Mesothelial cell of epicardium (in vitro differentiated cells): ENCODE measurements at regions not wholly inside any gene's neighbourhood (a gene's known extent, or its start where the extent isn't known, plus 50 kb on each side); places are given as distances from the start of the nearest gene placed in this dataset.
A peak's percentile ranks its signal among the peaks of the same experiment; 100 is the strongest.

ENCODE experiments used
- DNase-seq, 2 experiments: peaks; one replicate each; pipeline ENCODE4 v3.0.0; 2021; ENCODE audit warnings: low spot score in 2 of 2; ENCODE audit not compliant: unreplicated experiment in 2 of 2
- H3K27ac Mint-ChIP-seq: 2 replicates; pipeline ENCODE4 v1.8.0; 2021; ENCODE audit warnings: mixed read lengths
- H3K27me3 Mint-ChIP-seq: 2 replicates; pipeline ENCODE4 v1.8.0; 2021; ENCODE audit warnings: low read depth, mixed read lengths
- H3K36me3 Mint-ChIP-seq: 2 replicates; pipeline ENCODE4 v1.8.0; 2021; ENCODE audit warnings: mixed read lengths
- H3K4me1 Mint-ChIP-seq: 2 replicates; pipeline ENCODE4 v1.8.0; 2021; ENCODE audit warnings: mixed read lengths
- H3K4me3 Mint-ChIP-seq: 2 replicates; pipeline ENCODE4 v1.8.0; 2021; ENCODE audit warnings: mild to moderate bottlenecking, moderate library complexity, mixed read lengths
- H3K9me3 Mint-ChIP-seq: 2 replicates; pipeline ENCODE4 v1.8.0; 2021; ENCODE audit warnings: mixed read lengths
- TF ChIP-seq, protein P1 (sequence below): fragments of 200-600 bp; sonication (generic); IDR thresholded peaks from one replicate; pipeline ENCODE4 v1.5.0; 2021; ENCODE audit warnings: antibody characterized with exemption; ENCODE audit not compliant: unreplicated experiment

DNA sequence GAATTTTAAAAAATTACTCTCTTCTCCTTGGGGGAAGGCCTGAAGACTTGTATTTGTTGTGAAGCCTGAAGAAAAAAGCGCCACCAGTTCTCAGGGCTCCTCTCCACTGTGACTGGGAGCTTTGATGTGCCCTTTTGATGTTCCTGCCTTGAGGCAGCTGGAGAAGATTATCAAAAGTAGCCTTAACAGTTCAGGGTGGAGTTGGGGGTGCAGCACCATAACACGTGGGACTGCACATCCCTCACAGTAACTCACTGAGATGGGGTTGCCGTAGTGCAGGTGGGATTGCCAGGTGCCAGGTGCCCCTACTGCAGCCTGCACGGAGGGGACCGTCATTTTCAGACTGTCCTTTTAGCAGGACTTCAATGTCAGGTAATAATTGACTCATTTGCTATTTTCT is 474.1 kb downstream of the ETNK1 start:
- DNase-seq = no peak
- no peak overlapping the region for H3K27ac Mint-ChIP-seq
- TF ChIP-seq, protein P1, sequence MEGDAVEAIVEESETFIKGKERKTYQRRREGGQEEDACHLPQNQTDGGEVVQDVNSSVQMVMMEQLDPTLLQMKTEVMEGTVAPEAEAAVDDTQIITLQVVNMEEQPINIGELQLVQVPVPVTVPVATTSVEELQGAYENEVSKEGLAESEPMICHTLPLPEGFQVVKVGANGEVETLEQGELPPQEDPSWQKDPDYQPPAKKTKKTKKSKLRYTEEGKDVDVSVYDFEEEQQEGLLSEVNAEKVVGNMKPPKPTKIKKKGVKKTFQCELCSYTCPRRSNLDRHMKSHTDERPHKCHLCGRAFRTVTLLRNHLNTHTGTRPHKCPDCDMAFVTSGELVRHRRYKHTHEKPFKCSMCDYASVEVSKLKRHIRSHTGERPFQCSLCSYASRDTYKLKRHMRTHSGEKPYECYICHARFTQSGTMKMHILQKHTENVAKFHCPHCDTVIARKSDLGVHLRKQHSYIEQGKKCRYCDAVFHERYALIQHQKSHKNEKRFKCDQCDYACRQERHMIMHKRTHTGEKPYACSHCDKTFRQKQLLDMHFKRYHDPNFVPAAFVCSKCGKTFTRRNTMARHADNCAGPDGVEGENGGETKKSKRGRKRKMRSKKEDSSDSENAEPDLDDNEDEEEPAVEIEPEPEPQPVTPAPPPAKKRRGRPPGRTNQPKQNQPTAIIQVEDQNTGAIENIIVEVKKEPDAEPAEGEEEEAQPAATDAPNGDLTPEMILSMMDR = no peak
- H3K4me3 Mint-ChIP-seq = no peak overlapping the region
- H3K4me1 Mint-ChIP-seq = peaks cover 23% of the 10 kb centered on the region
- H3K9me3 Mint-ChIP-seq = no peaks in the 10 kb centered on the region
- H3K36me3 Mint-ChIP-seq = no peaks in the 10 kb centered on the region
- H3K27me3 Mint-ChIP-seq = peaks cover 1% of the 10 kb centered on the region

DNA sequence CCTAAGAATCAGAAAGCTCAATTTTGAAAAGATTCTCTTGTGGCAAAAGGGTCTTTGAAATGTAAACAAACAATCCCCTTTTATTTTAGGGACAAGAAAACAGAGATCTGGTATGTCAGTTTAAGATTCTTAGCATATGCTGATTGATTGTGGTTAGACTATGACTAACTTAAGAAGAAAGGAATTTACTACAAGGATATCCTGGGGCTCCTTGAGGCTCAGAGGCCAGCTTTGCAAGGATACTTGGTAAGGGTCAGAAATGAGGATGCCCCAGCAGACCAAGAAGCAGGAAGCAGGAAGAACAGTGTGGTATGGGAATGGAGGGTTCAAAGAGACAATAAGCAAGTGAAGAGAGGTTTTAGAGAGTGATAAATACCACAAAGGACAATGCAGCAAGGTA is 474.6 kb downstream of the ETNK1 start:
- no peak overlapping the region for H3K4me3 Mint-ChIP-seq
- no peaks in the 10 kb centered on the region for H3K9me3 Mint-ChIP-seq
- peaks cover 23% of the 10 kb centered on the region for H3K4me1 Mint-ChIP-seq
- no peaks in the 10 kb centered on the region for H3K36me3 Mint-ChIP-seq
- peaks cover 1% of the 10 kb centered on the region for H3K27me3 Mint-ChIP-seq
- no peak overlapping the region for H3K27ac Mint-ChIP-seq
- no peak for DNase-seq
- TF ChIP-seq, protein P1 = no peak

DNA sequence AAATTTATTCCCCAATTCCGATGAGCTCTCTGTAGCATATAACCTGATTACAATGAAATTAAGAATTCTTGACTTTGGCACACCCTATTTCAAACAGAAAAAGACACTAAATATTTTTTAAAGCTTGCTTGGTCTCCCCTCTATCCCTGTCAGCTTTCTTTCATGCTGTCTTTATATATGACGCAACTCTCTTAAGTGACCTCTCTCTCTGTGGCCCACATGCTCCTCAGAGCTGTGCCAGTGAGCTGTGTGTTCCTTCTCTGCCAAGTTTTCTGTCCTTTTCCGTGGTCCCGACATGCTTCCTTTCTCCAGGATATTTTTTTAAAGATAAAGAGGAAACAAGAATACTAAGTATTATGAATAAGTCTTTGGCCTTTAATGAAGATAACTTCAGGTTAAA is 484.0 kb downstream of the ETNK1 start:
- peaks cover 13% of the 10 kb centered on the region for H3K4me1 Mint-ChIP-seq
- no peaks in the 10 kb centered on the region for H3K36me3 Mint-ChIP-seq
- no peak overlapping the region for H3K27ac Mint-ChIP-seq
- no peaks in the 10 kb centered on the region for H3K27me3 Mint-ChIP-seq
- no peak overlapping the region for H3K4me3 Mint-ChIP-seq
- TF ChIP-seq, protein P1 = no peak
- no peak for DNase-seq
- no peaks in the 10 kb centered on the region for H3K9me3 Mint-ChIP-seq

DNA sequence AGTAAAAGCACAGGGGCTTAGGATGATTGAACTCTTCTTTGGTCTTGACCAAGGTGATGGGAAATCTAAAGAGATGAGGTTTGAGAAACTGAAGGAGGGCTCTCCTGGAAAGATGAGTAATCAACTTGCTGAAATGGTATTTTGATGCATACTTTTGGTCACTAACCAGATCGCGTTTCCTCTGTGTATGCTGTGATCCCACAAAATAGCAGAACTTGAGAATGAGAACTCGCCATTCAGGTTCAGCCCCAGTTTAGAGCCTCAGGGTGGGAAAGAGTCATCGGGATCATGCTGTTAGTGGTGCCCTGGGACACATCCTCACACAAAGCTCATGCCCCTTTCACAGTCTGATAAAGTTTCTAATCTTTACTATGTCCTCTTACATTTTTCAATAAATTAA is 488.8 kb downstream of the ETNK1 start:
- Mint-ChIP-seq H3K36me3 (no peaks in the 10 kb centered on the region), H3K4me3 (no peak overlapping the region), H3K27me3 (no peaks in the 10 kb centered on the region), H3K9me3 (no peaks in the 10 kb centered on the region), H3K4me1 (peaks cover 16% of the 10 kb centered on the region), H3K27ac (no peak overlapping the region)
- TF ChIP-seq, protein P1 = no peak
- no peak for DNase-seq

DNA sequence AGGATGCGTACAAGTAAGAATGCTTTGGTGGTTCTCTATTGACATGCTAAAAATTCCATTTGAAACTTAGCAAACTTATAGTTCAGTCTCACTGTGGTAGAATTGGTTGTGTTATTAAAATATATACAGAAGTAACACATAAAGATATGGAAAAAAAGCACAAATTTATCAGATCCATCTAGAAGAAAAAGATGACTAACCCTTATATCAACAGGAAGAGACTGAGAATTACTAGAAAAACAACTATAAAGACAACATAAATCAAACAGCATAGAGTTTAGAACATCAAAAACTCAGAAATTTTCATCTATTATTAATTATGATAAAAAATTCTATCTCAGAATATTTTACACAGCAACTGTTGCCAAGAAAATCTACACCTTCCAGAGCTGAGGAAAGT is 491.0 kb downstream of the ETNK1 start:
- no peak for DNase-seq
- TF ChIP-seq, protein P1 = no peak
- no peak overlapping the region for H3K27ac Mint-ChIP-seq
- peaks cover 16% of the 10 kb centered on the region for H3K4me1 Mint-ChIP-seq
- H3K27me3 Mint-ChIP-seq = no peaks in the 10 kb centered on the region
- H3K9me3 Mint-ChIP-seq = no peaks in the 10 kb centered on the region
- no peaks in the 10 kb centered on the region for H3K36me3 Mint-ChIP-seq
- H3K4me3 Mint-ChIP-seq = no peak overlapping the region

DNA sequence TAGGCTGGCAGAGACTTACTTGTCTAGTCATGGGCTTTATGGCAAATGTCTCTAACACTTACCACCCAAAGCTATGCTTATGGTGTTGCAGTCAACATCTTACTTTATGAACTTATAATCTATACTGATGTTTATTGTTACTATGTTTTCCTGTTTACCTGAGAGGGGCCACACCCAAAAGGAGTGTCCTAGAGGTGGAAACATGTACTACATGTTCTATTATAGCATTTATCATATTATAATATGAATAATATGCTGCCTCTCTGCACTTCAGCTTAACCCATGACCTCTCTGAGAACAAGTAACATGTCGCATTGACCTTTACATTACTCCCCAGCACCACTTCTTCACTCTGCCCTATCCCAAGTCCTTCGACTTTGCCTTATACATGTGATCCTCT is 501.8 kb downstream of the ETNK1 start:
- Mint-ChIP-seq H3K4me1 (no peaks in the 10 kb centered on the region), H3K4me3 (no peak overlapping the region), H3K9me3 (no peaks in the 10 kb centered on the region), H3K36me3 (no peaks in the 10 kb centered on the region), H3K27me3 (peaks cover 6% of the 10 kb centered on the region), H3K27ac (no peak overlapping the region)
- no peak for DNase-seq
- TF ChIP-seq, protein P1 = peak; percentile 34
